ENCODE measurements at regions not wholly inside any gene's neighbourhood (a gene's known extent, or its start where the extent isn't known, plus 50 kb on each side); places are given as distances from the start of the nearest gene placed in this dataset.

- no peak for TF ChIP-seq CTCF (IDR thresholded peaks at IDR 0.05)
- Histone ChIP-seq H3K4me3 (no peak overlapping the region), H3K4me1 (no peaks in the 10 kb centered on the region), H3K27ac (no peak overlapping the region), H3K9me3 (no peaks in the 10 kb centered on the region), H3K36me3 (no peaks in the 10 kb centered on the region), H3K9ac (ENCODE audit: low read depth in 2 of 2, low read length in 2 of 2) (no peak overlapping the region), H3K27me3 (no peaks in the 10 kb centered on the region)
- no peak for DNase-seq
- intact Hi-C loops (cut with DNase I): no loop called here
Measured at GRCh38 chr9:74373348-74373747, 123.8 kb upstream of the RORB start.

DNA sequence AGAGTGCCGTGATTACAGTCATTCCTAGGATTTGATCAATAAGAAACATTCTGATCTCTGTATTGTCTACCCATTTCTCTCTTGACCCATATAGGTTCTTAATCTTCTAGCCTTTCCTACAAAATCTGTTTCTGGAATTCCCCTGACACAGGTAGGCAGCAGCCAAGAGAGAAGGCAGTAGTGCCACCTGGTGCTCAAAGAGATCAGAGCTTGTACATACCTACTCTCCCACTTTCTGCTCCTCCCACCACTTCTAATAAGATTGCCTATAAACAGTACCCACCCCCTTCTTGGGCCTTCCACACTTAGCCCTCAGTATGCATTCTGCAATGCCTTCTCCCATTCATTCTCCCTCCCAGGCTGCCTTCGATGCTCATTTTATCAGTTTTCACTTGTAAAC is 117.4 kb upstream of the RORB start:
- Histone ChIP-seq H3K4me1 (no peaks in the 10 kb centered on the region), H3K4me3 (no peak overlapping the region), H3K9me3 (no peaks in the 10 kb centered on the region), H3K27me3 (no peaks in the 10 kb centered on the region), H3K36me3 (no peaks in the 10 kb centered on the region), H3K9ac (ENCODE audit: low read depth in 2 of 2, low read length in 2 of 2) (no peak overlapping the region), H3K27ac (no peak overlapping the region)
- DNase-seq: no peak
- TF ChIP-seq CTCF (IDR thresholded peaks at IDR 0.05): no peak
- intact Hi-C loops (cut with DNase I): no loop called here

DNA sequence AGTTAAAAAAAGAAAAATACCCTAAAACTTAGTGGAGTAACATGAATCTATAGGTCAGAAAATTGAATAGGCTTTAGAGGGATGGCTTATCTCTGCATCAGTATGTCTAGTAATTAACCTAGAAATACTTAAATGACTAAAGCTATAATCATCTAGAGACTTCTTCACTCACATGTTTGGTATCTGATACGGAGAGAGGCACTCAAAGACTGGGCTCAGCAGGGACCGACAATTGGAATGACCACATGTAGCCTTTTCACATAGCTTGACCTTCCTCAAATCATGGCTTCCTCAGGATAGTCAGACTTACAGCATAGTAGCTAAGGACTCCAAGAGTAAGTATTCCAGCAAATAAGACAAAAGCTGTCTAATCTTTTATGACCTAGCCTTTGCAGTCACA is 105.3 kb upstream of the RORB start:
- Histone ChIP-seq H3K36me3 (no peaks in the 10 kb centered on the region), H3K27me3 (no peaks in the 10 kb centered on the region), H3K4me3 (no peak overlapping the region), H3K9me3 (no peaks in the 10 kb centered on the region), H3K4me1 (no peaks in the 10 kb centered on the region), H3K9ac (ENCODE audit: low read depth in 2 of 2, low read length in 2 of 2) (no peak overlapping the region), H3K27ac (no peak overlapping the region)
- intact Hi-C loops (cut with DNase I): no loop called here
- TF ChIP-seq CTCF (IDR thresholded peaks at IDR 0.05): no peak
- DNase-seq: no peak

DNA sequence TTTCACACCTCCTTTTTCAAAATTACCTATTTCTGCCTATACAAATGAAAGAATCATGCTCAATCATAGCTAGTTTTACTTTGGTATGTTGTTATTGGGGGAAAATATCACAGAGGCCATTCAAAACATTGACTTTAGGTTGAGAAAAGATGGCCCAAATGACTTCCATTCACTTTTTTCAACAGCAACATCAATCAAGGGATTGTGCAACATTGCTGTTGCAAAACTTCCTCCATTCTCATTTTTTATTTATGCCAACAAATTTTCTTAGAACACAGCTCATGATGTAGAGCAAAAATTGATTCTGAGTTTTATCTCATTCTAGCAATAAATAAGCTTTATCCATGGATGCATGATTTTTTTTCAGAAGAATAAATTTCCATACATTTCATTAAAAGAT is 93.6 kb upstream of the RORB start:
- no peaks in the 10 kb centered on the region for H3K4me1 ChIP-seq
- H3K4me3 ChIP-seq: no peak overlapping the region
- no peak for DNase-seq
- no peaks in the 10 kb centered on the region for H3K9me3 ChIP-seq
- H3K9ac ChIP-seq (ENCODE audit: low read depth in 2 of 2, low read length in 2 of 2): no peak overlapping the region
- no peaks in the 10 kb centered on the region for H3K36me3 ChIP-seq
- no peaks in the 10 kb centered on the region for H3K27me3 ChIP-seq
- no peak overlapping the region for H3K27ac ChIP-seq
- no peak for TF ChIP-seq CTCF (IDR thresholded peaks at IDR 0.05)
- intact Hi-C loops (cut with DNase I): no loop called here

DNA sequence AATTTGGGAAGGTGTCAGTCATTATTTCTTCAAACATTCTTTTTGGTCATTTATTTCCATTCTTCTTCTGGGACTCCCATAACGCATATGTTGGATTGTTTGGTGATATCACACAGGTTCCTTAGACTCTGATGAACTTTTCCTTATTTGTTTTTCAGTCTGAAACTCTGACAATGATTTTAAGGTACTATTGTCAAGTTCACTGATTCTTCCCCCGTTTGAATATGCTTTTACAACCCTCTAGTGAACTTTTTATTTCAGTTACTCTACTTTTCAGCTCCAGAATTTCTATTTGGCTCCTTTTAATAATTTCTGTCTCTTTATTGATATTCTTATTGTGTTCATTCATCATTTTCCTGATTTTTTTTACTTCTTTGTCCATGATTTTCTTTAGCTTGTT is 92.5 kb upstream of the RORB start:
- Histone ChIP-seq H3K27ac (no peak overlapping the region), H3K9me3 (no peaks in the 10 kb centered on the region), H3K36me3 (no peaks in the 10 kb centered on the region), H3K27me3 (no peaks in the 10 kb centered on the region), H3K9ac (ENCODE audit: low read depth in 2 of 2, low read length in 2 of 2) (no peak overlapping the region), H3K4me3 (no peak overlapping the region), H3K4me1 (no peaks in the 10 kb centered on the region)
- no peak for TF ChIP-seq CTCF (IDR thresholded peaks at IDR 0.05)
- DNase-seq: no peak
- intact Hi-C loops (cut with DNase I): no loop called here

- no peaks in the 10 kb centered on the region for H3K4me1 ChIP-seq
- H3K4me3 ChIP-seq: no peak overlapping the region
- intact Hi-C loops (cut with DNase I): no loop called here
- no peaks in the 10 kb centered on the region for H3K27me3 ChIP-seq
- no peak for DNase-seq
- no peaks in the 10 kb centered on the region for H3K36me3 ChIP-seq
- no peaks in the 10 kb centered on the region for H3K9me3 ChIP-seq
- H3K9ac ChIP-seq (ENCODE audit: low read depth in 2 of 2, low read length in 2 of 2): no peak overlapping the region
- TF ChIP-seq CTCF (IDR thresholded peaks at IDR 0.05): no peak
- H3K27ac ChIP-seq: no peak overlapping the region
Measured at GRCh38 chr9:74407166-74407565, 90.0 kb upstream of the RORB start.

Measured in colonic mucosa (tissue), 4 donors.